ENCODE measurements at regions not wholly inside any gene's neighbourhood (a gene's known extent, or its start where the extent isn't known, plus 50 kb on each side); places are given as distances from the start of the nearest gene placed in this dataset.

DNA sequence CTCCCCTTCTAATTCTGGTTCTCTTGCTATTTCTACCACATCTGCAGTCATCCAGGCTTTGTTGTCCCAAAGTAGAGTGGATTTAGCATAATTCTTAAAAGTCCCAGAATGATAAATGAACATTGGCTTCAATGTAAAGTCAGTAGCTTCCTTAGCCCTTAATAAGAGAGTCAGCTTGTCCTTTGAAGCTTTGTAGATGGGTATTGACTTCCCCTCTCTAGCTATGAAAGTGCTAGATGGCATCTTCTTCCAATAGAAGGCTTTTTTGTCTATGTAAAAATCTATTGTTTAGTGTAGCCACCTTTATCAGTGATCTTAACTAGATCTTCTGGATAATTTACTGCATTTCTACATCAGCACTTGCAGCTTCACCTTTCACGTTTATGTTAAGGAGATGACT, 181.4 kb upstream of the B3GALT2 start:
- peaks cover 0 to 9% of the 10 kb centered on the region in 2 donors for H3K4me1 ChIP-seq (ENCODE audit: control insufficient read depth in 1 of 2, low read depth in 2 of 2)
- DNase-seq (ENCODE audit: low spot score) (no peak), ATAC-seq (ENCODE audit: insufficient number of reproducible peaks, low FRiP score, low read depth) (no peak)
- H3K36me3 ChIP-seq, result no peaks in the 10 kb centered on the region
- no peaks in the 10 kb centered on the region for H3K27me3 ChIP-seq (replicated peaks; ENCODE audit: insufficient read depth)
- TF ChIP-seq, protein P1, sequence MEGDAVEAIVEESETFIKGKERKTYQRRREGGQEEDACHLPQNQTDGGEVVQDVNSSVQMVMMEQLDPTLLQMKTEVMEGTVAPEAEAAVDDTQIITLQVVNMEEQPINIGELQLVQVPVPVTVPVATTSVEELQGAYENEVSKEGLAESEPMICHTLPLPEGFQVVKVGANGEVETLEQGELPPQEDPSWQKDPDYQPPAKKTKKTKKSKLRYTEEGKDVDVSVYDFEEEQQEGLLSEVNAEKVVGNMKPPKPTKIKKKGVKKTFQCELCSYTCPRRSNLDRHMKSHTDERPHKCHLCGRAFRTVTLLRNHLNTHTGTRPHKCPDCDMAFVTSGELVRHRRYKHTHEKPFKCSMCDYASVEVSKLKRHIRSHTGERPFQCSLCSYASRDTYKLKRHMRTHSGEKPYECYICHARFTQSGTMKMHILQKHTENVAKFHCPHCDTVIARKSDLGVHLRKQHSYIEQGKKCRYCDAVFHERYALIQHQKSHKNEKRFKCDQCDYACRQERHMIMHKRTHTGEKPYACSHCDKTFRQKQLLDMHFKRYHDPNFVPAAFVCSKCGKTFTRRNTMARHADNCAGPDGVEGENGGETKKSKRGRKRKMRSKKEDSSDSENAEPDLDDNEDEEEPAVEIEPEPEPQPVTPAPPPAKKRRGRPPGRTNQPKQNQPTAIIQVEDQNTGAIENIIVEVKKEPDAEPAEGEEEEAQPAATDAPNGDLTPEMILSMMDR (IDR thresholded peaks at IDR 0.05), result no peak
- no peaks in the 10 kb centered on the region for H3K9me3 ChIP-seq
- peak overlapping the region in 1 of 2 donors; percentile 33 for H3K27ac ChIP-seq
- peak overlapping the region; percentile 11 for H3K4me3 ChIP-seq

DNA sequence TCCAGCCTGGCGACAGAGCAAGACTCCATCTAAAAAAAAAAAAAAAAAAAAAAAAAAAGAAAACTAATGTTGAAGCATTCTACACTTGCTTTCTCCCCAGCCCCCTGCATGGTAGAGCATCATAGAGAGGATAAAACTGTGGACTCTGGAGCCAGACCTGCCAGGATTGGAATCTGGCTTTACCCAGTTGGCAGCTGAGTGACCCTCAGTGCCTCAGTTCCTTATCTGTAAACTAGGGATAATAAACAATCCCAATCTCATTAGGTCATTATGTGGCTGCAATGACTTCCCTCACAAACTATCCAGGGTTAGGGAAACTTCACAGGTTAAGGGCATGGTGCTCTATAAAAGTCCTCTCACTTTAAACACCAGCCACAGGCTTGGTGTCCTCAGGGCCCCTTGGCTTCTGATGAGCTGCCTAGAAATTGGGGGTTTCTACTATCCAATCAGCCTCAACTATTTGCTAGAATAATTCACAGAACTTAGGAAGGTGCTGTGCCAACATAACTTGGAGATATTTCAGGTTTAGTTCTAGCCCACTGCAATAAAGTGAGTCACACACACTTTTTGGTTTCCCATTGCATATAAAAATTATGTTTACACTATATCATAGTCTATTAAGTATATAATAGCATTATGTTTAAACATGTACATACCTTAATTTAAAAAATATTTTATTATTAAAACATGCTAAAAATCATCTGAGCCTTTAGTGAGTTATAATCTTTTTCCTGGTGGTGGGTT, 180.5 kb upstream of the B3GALT2 start:
- no peaks in the 10 kb centered on the region for H3K27me3 ChIP-seq (replicated peaks; ENCODE audit: insufficient read depth)
- DNase-seq (ENCODE audit: low spot score) (no peak), ATAC-seq (ENCODE audit: insufficient number of reproducible peaks, low FRiP score, low read depth) (no peak)
- no peak overlapping the region for H3K27ac ChIP-seq
- no peak overlapping the region for H3K4me3 ChIP-seq
- TF ChIP-seq, protein P1 (IDR thresholded peaks at IDR 0.05), result no peak
- H3K4me1 ChIP-seq (ENCODE audit: control insufficient read depth in 1 of 2, low read depth in 2 of 2), result peaks cover 0 to 9% of the 10 kb centered on the region in 2 donors
- no peaks in the 10 kb centered on the region for H3K9me3 ChIP-seq
- no peaks in the 10 kb centered on the region for H3K36me3 ChIP-seq

GRCh38 chr1:193365966-193366365, 179.6 kb upstream of the B3GALT2 start:
- Histone ChIP-seq H3K4me3 (no peak overlapping the region), H3K36me3 (no peaks in the 10 kb centered on the region), H3K27ac (no peak overlapping the region), H3K9me3 (no peaks in the 10 kb centered on the region), H3K4me1 (ENCODE audit: control insufficient read depth in 1 of 2, low read depth in 2 of 2) (peaks cover 0 to 9% of the 10 kb centered on the region in 2 donors), H3K27me3 (replicated peaks; ENCODE audit: insufficient read depth) (no peaks in the 10 kb centered on the region)
- TF ChIP-seq, protein P1 (IDR thresholded peaks at IDR 0.05), result no peak
- no peak for DNase-seq (ENCODE audit: low spot score)
- no peak for ATAC-seq (ENCODE audit: insufficient number of reproducible peaks, low FRiP score, low read depth)

DNA sequence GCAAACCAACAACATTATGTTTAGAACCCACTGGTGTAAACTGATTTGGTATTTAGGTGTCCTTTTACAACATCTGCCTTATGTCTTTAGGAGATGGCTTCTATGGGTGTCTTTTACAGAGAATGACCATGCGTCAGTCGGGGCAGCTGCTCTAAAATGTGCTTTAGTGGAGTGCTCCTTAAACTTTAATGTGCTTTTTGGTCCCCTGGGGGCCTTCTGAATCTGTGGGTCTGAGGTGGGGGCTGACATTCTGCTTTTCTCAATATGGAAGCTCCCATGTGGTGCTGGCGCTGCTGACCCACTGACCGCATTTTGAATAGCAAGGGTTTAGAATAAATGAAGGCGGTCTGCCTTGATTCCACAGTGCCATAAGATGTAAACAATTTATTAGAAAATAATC, 173.2 kb upstream of the B3GALT2 start:
- no peaks in the 10 kb centered on the region for H3K9me3 ChIP-seq
- H3K27me3 ChIP-seq (replicated peaks; ENCODE audit: insufficient read depth), result no peaks in the 10 kb centered on the region
- no peaks in the 10 kb centered on the region for H3K4me1 ChIP-seq (ENCODE audit: control insufficient read depth in 1 of 2, low read depth in 2 of 2)
- DNase-seq (ENCODE audit: low spot score) (no peak), ATAC-seq (ENCODE audit: insufficient number of reproducible peaks, low FRiP score, low read depth) (no peak)
- no peak overlapping the region for H3K4me3 ChIP-seq
- TF ChIP-seq, protein P1 (IDR thresholded peaks at IDR 0.05), result no peak
- no peak overlapping the region for H3K27ac ChIP-seq
- H3K36me3 ChIP-seq, result no peaks in the 10 kb centered on the region

GRCh38 chr1:193358419-193358818, 172.0 kb upstream of the B3GALT2 start:
- H3K9me3 ChIP-seq, result no peaks in the 10 kb centered on the region
- TF ChIP-seq, protein P1 (IDR thresholded peaks at IDR 0.05), result no peak
- ATAC-seq (ENCODE audit: insufficient number of reproducible peaks, low FRiP score, low read depth), result no peak
- no peak overlapping the region for H3K4me3 ChIP-seq
- H3K27ac ChIP-seq, result no peak overlapping the region
- no peaks in the 10 kb centered on the region for H3K4me1 ChIP-seq (ENCODE audit: control insufficient read depth in 1 of 2, low read depth in 2 of 2)
- H3K36me3 ChIP-seq, result no peaks in the 10 kb centered on the region
- no peak for DNase-seq (ENCODE audit: low spot score)
- no peaks in the 10 kb centered on the region for H3K27me3 ChIP-seq (replicated peaks; ENCODE audit: insufficient read depth)
